ENCODE measurements at regions not wholly inside any gene's neighbourhood (a gene's known extent, or its start where the extent isn't known, plus 50 kb on each side); places are given as distances from the start of the nearest gene placed in this dataset.
"Not testable (repeated sequence)": the region's sequence is repeated elsewhere in the genome, so short reads cannot be mapped to it uniquely, and the experiment has no call there.

DNA sequence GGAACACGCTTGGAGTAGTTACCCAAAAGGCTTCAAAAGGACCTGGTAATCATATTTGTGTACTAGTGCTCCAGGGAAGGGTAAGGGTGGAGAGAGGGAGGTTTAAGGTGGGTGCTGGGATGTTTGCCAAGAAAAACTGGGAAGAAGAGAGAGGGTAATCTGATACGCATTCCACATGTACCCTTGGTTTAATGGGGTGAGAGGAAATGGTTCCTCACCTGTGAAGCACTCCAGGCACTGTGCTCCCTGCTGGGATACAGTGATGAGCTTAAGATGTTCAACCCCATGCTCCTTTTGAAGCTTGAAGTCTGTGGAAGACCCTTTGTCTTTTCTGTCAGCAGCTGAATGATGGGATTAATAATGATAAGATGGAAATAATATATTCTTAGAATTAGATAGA lies 98.4 kb downstream of the COX7C start (continued):
- TF ChIP-seq, protein P1, sequence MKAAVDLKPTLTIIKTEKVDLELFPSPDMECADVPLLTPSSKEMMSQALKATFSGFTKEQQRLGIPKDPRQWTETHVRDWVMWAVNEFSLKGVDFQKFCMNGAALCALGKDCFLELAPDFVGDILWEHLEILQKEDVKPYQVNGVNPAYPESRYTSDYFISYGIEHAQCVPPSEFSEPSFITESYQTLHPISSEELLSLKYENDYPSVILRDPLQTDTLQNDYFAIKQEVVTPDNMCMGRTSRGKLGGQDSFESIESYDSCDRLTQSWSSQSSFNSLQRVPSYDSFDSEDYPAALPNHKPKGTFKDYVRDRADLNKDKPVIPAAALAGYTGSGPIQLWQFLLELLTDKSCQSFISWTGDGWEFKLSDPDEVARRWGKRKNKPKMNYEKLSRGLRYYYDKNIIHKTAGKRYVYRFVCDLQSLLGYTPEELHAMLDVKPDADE (IDR thresholded peaks at IDR 0.05) = no peak
- TF ChIP-seq ZNF331 (CRISPR knock-in tag; IDR thresholded peaks at IDR 0.05; ENCODE audit: low read depth) (no peak), POLR2AphosphoS5 (IDR thresholded peaks at IDR 0.05; ENCODE audit: low read depth) (no peak)
- TF ChIP-seq, protein P2, sequence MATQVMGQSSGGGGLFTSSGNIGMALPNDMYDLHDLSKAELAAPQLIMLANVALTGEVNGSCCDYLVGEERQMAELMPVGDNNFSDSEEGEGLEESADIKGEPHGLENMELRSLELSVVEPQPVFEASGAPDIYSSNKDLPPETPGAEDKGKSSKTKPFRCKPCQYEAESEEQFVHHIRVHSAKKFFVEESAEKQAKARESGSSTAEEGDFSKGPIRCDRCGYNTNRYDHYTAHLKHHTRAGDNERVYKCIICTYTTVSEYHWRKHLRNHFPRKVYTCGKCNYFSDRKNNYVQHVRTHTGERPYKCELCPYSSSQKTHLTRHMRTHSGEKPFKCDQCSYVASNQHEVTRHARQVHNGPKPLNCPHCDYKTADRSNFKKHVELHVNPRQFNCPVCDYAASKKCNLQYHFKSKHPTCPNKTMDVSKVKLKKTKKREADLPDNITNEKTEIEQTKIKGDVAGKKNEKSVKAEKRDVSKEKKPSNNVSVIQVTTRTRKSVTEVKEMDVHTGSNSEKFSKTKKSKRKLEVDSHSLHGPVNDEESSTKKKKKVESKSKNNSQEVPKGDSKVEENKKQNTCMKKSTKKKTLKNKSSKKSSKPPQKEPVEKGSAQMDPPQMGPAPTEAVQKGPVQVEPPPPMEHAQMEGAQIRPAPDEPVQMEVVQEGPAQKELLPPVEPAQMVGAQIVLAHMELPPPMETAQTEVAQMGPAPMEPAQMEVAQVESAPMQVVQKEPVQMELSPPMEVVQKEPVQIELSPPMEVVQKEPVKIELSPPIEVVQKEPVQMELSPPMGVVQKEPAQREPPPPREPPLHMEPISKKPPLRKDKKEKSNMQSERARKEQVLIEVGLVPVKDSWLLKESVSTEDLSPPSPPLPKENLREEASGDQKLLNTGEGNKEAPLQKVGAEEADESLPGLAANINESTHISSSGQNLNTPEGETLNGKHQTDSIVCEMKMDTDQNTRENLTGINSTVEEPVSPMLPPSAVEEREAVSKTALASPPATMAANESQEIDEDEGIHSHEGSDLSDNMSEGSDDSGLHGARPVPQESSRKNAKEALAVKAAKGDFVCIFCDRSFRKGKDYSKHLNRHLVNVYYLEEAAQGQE (IDR thresholded peaks at IDR 0.05; ENCODE audit: unreplicated experiment) = no peak

DNA sequence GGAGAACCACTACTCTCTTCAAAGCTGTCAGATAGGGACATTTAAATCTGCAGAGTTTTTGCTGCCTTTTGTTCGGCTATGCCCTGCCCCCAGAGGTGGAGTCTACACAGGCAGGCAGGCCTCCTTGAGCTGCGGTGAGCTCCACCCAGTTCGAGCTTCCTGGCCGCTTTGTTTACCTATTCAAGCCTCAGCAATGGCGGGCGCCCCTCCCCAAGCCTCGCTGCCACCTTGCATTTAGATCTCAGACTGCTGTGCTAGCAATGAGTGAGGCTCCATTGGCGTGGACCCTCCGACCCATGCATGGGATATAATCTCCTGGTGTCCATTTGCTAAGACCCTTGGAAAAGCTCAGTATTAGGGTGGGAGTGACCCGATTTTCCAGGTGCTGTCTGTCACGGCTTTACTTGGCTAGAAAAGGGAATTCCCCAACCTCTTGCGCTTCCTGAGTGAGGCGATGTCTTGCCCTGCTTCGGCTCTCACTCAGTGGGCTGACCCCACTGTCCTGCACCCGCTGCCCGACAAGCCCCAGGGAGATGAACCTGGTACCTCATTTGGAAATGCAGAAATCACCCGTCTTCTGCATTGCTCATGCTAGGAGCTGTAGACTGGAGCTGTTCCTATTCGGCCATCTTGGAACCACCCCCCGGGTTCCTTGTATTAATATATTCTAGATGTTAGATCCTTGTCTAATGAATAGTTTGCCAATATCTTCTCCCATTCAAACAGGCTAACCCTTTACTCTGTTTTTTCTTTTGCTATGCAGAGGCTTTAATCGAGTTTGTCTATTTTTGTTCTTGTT lies 113.8 kb downstream of the COX7C start:
- H3F3A ChIP-seq (replicated peaks; ENCODE audit: low read depth); H2AFZ ChIP-seq; DNase-seq (ENCODE audit: low spot score); H3K27me3 Mint-ChIP-seq (ENCODE audit: insufficient read depth, low read depth, poor library complexity); H3K27ac ChIP-seq (ENCODE audit: low read depth); H3K9me2 ChIP-seq (ENCODE audit: insufficient read depth); H3K79me2 ChIP-seq (replicated peaks; ENCODE audit: insufficient read depth); H3K4me1 Mint-ChIP-seq; H4K20me1 ChIP-seq (replicated peaks; ENCODE audit: insufficient read depth); ATAC-seq; H3K4me3 Mint-ChIP-seq; H3K4me3 ChIP-seq; H3K4me1 ChIP-seq (ENCODE audit: insufficient read depth); H3K27ac Mint-ChIP-seq; H3K36me3 ChIP-seq (ENCODE audit: insufficient read depth); H3K27me3 ChIP-seq (ENCODE audit: insufficient read depth); H3K4me2 ChIP-seq: not testable (repeated sequence)
- Mint-ChIP-seq H3K9me3 (peaks cover 27% of the 10 kb centered on the region), H3K36me3 (ENCODE audit: low read depth) (peaks cover 13% of the 10 kb centered on the region; the same call in 2 of the 3 replicates)

DNA sequence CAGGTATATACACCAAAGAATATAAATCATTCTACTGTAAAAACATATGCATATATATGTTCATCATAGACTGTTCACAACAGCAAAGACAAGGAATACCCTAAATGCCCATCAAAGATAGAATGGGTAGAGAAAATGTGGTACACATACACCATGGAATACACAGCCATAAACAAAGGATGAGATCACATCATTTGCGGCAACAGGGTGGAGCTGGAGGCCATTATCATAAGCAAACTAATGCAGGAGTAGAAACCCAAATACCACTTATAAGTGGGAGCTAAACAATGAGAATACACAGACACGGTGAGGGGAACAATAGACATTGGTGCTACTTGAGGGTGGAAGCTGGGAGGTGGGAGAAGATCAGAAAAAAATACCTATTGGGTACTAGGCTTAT lies 117.6 kb downstream of the COX7C start:
- Mint-ChIP-seq H3K27me3 (ENCODE audit: insufficient read depth, low read depth, poor library complexity) (peaks cover 4% of the 10 kb centered on the region), H3K27ac (no peak overlapping the region), H3K36me3 (ENCODE audit: low read depth) (peaks cover 20% of the 10 kb centered on the region; the same call in 2 of the 3 replicates), H3K4me3 (no peak overlapping the region), H3K4me1 (no peaks in the 10 kb centered on the region), H3K9me3 (peaks cover 45% of the 10 kb centered on the region)
- Histone ChIP-seq H3K36me3 (ENCODE audit: insufficient read depth) (peaks cover 9% of the 10 kb centered on the region; the same call in 1 of the 2 replicates), H3F3A (replicated peaks; ENCODE audit: low read depth) (no peaks in the 10 kb centered on the region), H2AFZ (no peak overlapping the region), H4K20me1 (replicated peaks; ENCODE audit: insufficient read depth) (no peaks in the 10 kb centered on the region), H3K79me2 (replicated peaks; ENCODE audit: insufficient read depth) (no peaks in the 10 kb centered on the region), H3K4me2 (no peak overlapping the region), H3K9me2 (ENCODE audit: insufficient read depth) (no peaks in the 10 kb centered on the region), H3K27ac (ENCODE audit: low read depth) (no peak overlapping the region), H3K27me3 (ENCODE audit: insufficient read depth) (no peaks in the 10 kb centered on the region), H3K4me1 (ENCODE audit: insufficient read depth) (no peaks in the 10 kb centered on the region), H3K4me3 (no peak overlapping the region)
- no peak for ATAC-seq
- DNase-seq (ENCODE audit: low spot score) = no peak
- TF ChIP-seq EZH2phosphoT487 (IDR thresholded peaks at IDR 0.05; ENCODE audit: unreplicated experiment) (no peak), ZNF114 (CRISPR knock-in tag; IDR thresholded peaks at IDR 0.05) (no peak), POLR2AphosphoS5 (IDR thresholded peaks at IDR 0.05; ENCODE audit: low read depth) (no peak), CREB1 (CRISPR knock-in tag; IDR thresholded peaks at IDR 0.05; ENCODE audit: low read depth) (no peak), EZH2 (IDR thresholded peaks at IDR 0.05; ENCODE audit: low read depth, unreplicated experiment) (no peak)
- TF ChIP-seq, protein P3, sequence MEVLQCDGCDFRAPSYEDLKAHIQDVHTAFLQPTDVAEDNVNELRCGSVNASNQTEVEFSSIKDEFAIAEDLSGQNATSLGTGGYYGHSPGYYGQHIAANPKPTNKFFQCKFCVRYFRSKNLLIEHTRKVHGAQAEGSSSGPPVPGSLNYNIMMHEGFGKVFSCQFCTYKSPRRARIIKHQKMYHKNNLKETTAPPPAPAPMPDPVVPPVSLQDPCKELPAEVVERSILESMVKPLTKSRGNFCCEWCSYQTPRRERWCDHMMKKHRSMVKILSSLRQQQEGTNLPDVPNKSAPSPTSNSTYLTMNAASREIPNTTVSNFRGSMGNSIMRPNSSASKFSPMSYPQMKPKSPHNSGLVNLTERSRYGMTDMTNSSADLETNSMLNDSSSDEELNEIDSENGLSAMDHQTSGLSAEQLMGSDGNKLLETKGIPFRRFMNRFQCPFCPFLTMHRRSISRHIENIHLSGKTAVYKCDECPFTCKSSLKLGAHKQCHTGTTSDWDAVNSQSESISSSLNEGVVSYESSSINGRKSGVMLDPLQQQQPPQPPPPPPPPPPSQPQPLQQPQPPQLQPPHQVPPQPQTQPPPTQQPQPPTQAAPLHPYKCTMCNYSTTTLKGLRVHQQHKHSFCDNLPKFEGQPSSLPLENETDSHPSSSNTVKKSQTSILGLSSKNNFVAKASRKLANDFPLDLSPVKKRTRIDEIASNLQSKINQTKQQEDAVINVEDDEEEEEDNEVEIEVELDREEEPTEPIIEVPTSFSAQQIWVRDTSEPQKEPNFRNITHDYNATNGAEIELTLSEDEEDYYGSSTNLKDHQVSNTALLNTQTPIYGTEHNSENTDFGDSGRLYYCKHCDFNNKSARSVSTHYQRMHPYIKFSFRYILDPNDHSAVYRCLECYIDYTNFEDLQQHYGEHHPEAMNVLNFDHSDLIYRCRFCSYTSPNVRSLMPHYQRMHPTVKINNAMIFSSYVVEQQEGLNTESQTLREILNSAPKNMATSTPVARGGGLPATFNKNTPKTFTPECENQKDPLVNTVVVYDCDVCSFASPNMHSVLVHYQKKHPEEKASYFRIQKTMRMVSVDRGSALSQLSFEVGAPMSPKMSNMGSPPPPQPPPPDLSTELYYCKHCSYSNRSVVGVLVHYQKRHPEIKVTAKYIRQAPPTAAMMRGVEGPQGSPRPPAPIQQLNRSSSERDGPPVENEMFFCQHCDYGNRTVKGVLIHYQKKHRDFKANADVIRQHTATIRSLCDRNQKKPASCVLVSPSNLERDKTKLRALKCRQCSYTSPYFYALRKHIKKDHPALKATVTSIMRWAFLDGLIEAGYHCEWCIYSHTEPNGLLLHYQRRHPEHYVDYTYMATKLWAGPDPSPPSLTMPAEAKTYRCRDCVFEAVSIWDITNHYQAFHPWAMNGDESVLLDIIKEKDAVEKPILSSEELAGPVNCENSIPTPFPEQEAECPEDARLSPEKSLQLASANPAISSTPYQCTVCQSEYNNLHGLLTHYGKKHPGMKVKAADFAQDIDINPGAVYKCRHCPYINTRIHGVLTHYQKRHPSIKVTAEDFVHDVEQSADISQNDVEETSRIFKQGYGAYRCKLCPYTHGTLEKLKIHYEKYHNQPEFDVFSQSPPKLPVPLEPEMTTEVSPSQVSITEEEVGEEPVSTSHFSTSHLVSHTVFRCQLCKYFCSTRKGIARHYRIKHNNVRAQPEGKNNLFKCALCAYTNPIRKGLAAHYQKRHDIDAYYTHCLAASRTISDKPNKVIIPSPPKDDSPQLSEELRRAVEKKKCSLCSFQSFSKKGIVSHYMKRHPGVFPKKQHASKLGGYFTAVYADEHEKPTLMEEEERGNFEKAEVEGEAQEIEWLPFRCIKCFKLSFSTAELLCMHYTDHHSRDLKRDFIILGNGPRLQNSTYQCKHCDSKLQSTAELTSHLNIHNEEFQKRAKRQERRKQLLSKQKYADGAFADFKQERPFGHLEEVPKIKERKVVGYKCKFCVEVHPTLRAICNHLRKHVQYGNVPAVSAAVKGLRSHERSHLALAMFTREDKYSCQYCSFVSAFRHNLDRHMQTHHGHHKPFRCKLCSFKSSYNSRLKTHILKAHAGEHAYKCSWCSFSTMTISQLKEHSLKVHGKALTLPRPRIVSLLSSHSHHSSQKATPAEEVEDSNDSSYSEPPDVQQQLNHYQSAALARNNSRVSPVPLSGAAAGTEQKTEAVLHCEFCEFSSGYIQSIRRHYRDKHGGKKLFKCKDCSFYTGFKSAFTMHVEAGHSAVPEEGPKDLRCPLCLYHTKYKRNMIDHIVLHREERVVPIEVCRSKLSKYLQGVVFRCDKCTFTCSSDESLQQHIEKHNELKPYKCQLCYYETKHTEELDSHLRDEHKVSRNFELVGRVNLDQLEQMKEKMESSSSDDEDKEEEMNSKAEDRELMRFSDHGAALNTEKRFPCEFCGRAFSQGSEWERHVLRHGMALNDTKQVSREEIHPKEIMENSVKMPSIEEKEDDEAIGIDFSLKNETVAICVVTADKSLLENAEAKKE (CRISPR knock-in tag; IDR thresholded peaks at IDR 0.05) = no peak

Measured in GM23338 (cell line).